ENCODE measurements at regions not wholly inside any gene's neighbourhood (a gene's known extent, or its start where the extent isn't known, plus 50 kb on each side); places are given as distances from the start of the nearest gene placed in this dataset.
"Not testable (repeated sequence)": the region's sequence is repeated elsewhere in the genome, so short reads cannot be mapped to it uniquely, and the experiment has no call there.

DNA sequence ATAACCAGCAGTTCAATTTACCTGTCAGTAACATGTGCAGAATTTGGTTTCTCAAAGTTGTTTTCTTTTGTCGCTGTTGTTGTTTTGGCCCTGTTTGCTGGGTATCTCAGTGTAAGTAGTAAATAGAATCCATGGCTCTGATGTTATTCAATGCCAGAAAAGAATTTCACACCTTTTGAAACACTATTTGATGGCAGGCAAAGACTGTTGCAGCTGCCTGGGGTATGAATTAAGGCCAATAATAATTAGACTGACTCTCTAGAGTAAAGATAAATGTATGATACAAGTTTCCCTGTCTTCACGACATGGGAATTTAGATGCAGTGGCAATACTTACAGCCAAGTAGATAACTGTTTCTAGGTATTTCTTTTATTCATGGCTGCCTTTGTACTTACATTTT, 281.4 kb downstream of the CD83 start:
- 89% methylated on average over 2 of the region's 2 CpGs for WGBS
- Histone ChIP-seq H3K4me3 (ENCODE audit: low read depth, low read length) (no peak overlapping the region), H3K27ac (ENCODE audit: low read depth) (no peak overlapping the region), H3K4me1 (ENCODE audit: insufficient read depth) (peaks cover 2% of the 10 kb centered on the region), H3K36me3 (ENCODE audit: insufficient read depth) (no peaks in the 10 kb centered on the region)
- no peak for DNase-seq (ENCODE audit: extremely low spot score)

GRCh38 chr6:14399635-14400034, 282.1 kb downstream of the CD83 start:
- no peak for DNase-seq (ENCODE audit: extremely low spot score)
- Histone ChIP-seq H3K4me3 (ENCODE audit: low read depth, low read length) (no peak overlapping the region), H3K36me3 (ENCODE audit: insufficient read depth) (no peaks in the 10 kb centered on the region), H3K27ac (ENCODE audit: low read depth) (no peak overlapping the region), H3K4me1 (ENCODE audit: insufficient read depth) (peaks cover 2% of the 10 kb centered on the region)
- WGBS, result 79% methylated on average over 5 of the region's 5 CpGs

- Histone ChIP-seq H3K36me3 (ENCODE audit: insufficient read depth) (no peaks in the 10 kb centered on the region), H3K4me3 (ENCODE audit: low read depth, low read length) (no peak overlapping the region), H3K27ac (ENCODE audit: low read depth) (no peak overlapping the region), H3K4me1 (ENCODE audit: insufficient read depth) (peaks cover 2% of the 10 kb centered on the region)
- no peak for DNase-seq (ENCODE audit: extremely low spot score)
- WGBS, result 96% methylated on average over 5 of the region's 5 CpGs
Measured at GRCh38 chr6:14401246-14401645, 283.7 kb downstream of the CD83 start.

DNA sequence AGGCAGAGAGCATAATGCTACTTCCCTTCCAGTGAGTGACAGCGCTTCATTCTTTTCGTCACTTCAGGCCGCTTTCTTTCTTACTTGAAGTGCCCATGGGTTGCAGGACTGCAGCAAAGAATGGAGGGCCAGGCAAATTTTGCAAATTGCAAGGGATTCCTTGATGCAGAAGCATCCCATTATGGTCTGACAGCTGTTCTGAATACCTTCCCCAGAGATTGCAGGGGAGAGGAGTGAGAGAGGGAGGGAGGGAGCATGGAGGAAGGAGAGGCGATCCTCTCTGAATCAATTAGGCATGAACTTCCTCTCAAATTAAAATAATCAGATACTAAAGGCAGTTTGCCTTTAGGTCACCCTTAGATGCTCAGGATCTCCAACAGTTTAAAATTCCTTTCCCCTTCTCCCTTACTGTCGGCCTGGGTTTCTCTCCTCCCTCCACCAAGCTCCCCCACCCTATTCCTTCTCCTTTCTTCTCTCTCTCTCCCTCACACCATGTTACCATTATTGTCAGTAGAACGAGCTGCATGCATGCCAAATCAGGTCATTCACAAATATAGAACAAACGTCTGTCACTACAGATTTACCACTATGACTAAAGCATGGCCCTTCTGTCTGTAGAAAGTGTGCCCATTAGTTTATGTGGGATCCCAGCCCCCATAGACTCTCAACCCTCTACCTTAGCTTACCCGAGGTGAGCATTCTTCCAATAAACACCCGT, 289.2 kb downstream of the CD83 start:
- Histone ChIP-seq H3K36me3 (ENCODE audit: insufficient read depth) (no peaks in the 10 kb centered on the region), H3K4me1 (ENCODE audit: insufficient read depth) (no peaks in the 10 kb centered on the region), H3K4me3 (ENCODE audit: low read depth, low read length) (no peak overlapping the region), H3K27ac (ENCODE audit: low read depth) (no peak overlapping the region)
- 79% methylated on average over 9 of the region's 9 CpGs for WGBS
- no peak for DNase-seq (ENCODE audit: extremely low spot score)

- Histone ChIP-seq H3K27ac (ENCODE audit: low read depth) (no peak overlapping the region), H3K4me3 (ENCODE audit: low read depth, low read length) (no peak overlapping the region), H3K4me1 (ENCODE audit: insufficient read depth) (no peaks in the 10 kb centered on the region), H3K36me3 (ENCODE audit: insufficient read depth) (no peaks in the 10 kb centered on the region)
- DNase-seq (ENCODE audit: extremely low spot score), result no peak
- 91% methylated on average over 4 of the region's 4 CpGs for WGBS
Measured at GRCh38 chr6:14408446-14408845, 290.9 kb downstream of the CD83 start.

DNA sequence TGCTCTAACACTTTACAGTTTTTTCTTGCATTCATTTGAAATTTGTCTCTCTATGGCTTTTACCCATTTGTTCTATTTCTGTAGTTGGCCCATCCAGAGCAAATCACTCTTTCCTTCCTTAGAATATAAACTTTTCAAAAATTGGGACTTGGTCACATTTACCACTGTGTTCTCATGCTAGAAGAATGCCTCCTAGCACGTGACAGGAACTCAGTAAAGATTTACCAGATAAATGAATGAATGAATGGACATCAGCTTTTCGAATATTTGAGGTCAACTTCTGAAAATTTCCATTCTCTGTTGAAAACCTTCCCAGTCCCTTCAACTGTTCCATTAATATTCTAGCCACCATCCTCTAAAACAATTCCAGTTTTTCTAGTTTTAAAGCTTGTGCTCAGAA, 294.5 kb downstream of the CD83 start:
- no peak for DNase-seq (ENCODE audit: extremely low spot score)
- H3K27ac ChIP-seq (ENCODE audit: low read depth), result no peak overlapping the region
- no peaks in the 10 kb centered on the region for H3K36me3 ChIP-seq (ENCODE audit: insufficient read depth)
- H3K4me1 ChIP-seq (ENCODE audit: insufficient read depth), result no peaks in the 10 kb centered on the region
- WGBS, result 89% methylated on average over 2 of the region's 2 CpGs
- no peak overlapping the region for H3K4me3 ChIP-seq (ENCODE audit: low read depth, low read length)

- H3K36me3 ChIP-seq (ENCODE audit: insufficient read depth), result no peaks in the 10 kb centered on the region
- H3K27ac ChIP-seq (ENCODE audit: low read depth), result no peak overlapping the region
- no peaks in the 10 kb centered on the region for H3K4me1 ChIP-seq (ENCODE audit: insufficient read depth)
- no peak for DNase-seq (ENCODE audit: extremely low spot score)
- 98% methylated on average over 3 of the region's 3 CpGs for WGBS
- H3K4me3 ChIP-seq (ENCODE audit: low read depth, low read length), result no peak overlapping the region
Measured at GRCh38 chr6:14415452-14415851, 297.9 kb downstream of the CD83 start.

DNA sequence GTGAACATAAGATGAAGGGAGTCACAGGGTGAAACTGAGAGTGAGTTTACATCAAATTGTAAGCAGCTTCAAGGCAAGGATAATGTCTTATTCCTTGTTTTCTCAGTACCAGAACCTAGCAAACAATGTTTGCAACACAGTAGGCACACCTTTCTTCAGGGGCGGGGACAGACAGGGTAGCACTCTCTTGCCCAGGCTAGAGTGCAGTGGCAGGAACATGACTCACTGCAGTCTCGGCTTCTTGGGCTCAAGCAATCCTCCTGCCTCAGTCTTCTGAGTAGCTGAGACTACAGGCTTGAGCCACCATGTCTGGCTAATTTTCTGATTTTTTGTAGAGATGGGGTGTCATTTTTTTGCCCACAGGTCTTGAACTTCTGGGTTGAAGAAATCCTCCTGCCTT, 299.8 kb downstream of the CD83 start:
- Histone ChIP-seq H3K27ac (ENCODE audit: low read depth) (no peak overlapping the region), H3K36me3 (ENCODE audit: insufficient read depth) (no peaks in the 10 kb centered on the region), H3K4me1 (ENCODE audit: insufficient read depth) (no peaks in the 10 kb centered on the region), H3K4me3 (ENCODE audit: low read depth, low read length) (no peak overlapping the region)
- DNase-seq (ENCODE audit: extremely low spot score), result no peak
- 91% methylated on average over 2 of the region's 2 CpGs for WGBS

DNA sequence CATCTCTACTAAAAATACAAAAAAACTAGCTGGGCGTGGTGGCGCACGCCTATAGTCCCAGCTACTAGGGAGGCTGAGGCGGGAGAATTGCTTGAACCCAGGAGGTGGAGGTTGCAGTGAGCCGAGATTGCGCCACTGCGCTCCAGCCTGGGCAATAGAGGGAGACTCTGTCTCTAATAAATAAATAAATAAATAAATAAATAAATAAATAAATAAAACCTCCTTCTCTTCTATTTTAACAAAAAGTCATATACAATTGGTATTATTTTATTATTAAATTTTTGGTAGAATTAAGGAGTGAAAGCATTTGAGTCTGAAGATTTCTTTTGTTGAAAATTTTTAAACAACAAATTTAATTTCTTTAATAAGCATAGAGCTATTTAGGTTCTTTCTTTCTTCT, 301.7 kb downstream of the CD83 start:
- H3K36me3 ChIP-seq (ENCODE audit: insufficient read depth); H3K4me1 ChIP-seq (ENCODE audit: insufficient read depth); H3K27ac ChIP-seq (ENCODE audit: low read depth); DNase-seq (ENCODE audit: extremely low spot score); H3K4me3 ChIP-seq (ENCODE audit: low read depth, low read length): not testable (repeated sequence)
- WGBS, result 84% methylated on average over 7 of the region's 7 CpGs

DNA sequence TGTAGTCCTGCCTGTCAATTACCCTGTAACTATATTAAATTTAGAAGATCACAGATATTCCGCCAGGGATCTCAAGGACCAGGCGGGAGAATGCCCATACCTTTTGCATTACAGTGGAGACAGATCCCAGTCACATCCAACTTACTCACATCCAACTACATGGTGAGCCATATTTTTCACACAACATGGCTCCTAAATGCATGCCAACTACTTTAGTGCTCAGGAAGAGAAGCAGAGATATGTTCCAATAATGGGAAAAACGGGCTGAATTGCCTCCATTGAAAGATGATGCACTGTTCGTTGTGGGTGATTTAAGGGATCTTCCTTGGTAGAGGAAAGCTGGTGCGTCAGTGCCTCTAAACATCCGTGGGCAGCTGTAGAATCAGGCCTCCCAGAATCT, 304.5 kb downstream of the CD83 start:
- Histone ChIP-seq H3K36me3 (ENCODE audit: insufficient read depth) (no peaks in the 10 kb centered on the region), H3K4me1 (ENCODE audit: insufficient read depth) (no peaks in the 10 kb centered on the region), H3K4me3 (ENCODE audit: low read depth, low read length) (no peak overlapping the region), H3K27ac (ENCODE audit: low read depth) (no peak overlapping the region)
- WGBS, result 86% methylated on average over 6 of the region's 6 CpGs
- no peak for DNase-seq (ENCODE audit: extremely low spot score)

- no peaks in the 10 kb centered on the region for H3K4me1 ChIP-seq (ENCODE audit: insufficient read depth)
- WGBS, result 70% methylated on average over 2 of the region's 2 CpGs
- H3K36me3 ChIP-seq (ENCODE audit: insufficient read depth), result no peaks in the 10 kb centered on the region
- no peak overlapping the region for H3K4me3 ChIP-seq (ENCODE audit: low read depth, low read length)
- no peak for DNase-seq (ENCODE audit: extremely low spot score)
- H3K27ac ChIP-seq (ENCODE audit: low read depth), result no peak overlapping the region
Measured at GRCh38 chr6:14422917-14423316, 305.3 kb downstream of the CD83 start.

- 86% methylated on average over 5 of the region's 5 CpGs for WGBS
- no peaks in the 10 kb centered on the region for H3K4me1 ChIP-seq (ENCODE audit: insufficient read depth)
- H3K4me3 ChIP-seq (ENCODE audit: low read depth, low read length), result no peak overlapping the region
- no peak overlapping the region for H3K27ac ChIP-seq (ENCODE audit: low read depth)
- H3K36me3 ChIP-seq (ENCODE audit: insufficient read depth), result no peaks in the 10 kb centered on the region
- no peak for DNase-seq (ENCODE audit: extremely low spot score)
Measured at GRCh38 chr6:14423330-14423729, 305.8 kb downstream of the CD83 start.

DNA sequence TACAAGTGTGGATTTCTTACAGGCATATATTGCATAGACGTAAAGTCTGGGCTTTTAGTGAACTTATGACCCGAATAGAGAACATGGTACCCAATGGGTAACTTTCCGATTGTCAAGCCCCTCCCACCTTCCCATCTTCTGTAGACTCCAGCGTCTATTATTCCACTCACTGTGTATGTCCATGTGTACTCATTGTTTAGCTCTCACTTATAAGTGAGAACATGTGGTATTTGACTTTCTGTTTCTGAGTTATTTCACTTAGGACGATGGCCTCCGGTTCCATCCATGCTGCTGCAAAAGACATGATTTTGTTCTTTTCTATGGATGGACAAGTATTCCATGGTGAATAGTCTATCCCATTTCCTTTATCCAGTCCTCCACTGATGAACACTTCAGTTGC, 306.4 kb downstream of the CD83 start:
- no peaks in the 10 kb centered on the region for H3K4me1 ChIP-seq (ENCODE audit: insufficient read depth)

GRCh38 chr6:14425805-14426204, 308.2 kb downstream of the CD83 start:
- DNase-seq (ENCODE audit: extremely low spot score), result no peak
- H3K27ac ChIP-seq (ENCODE audit: low read depth), result no peak overlapping the region
- no peaks in the 10 kb centered on the region for H3K4me1 ChIP-seq (ENCODE audit: insufficient read depth)
- H3K36me3 ChIP-seq (ENCODE audit: insufficient read depth), result no peaks in the 10 kb centered on the region
- H3K4me3 ChIP-seq (ENCODE audit: low read depth, low read length), result no peak overlapping the region
- WGBS, result 94% methylated on average over 6 of the region's 6 CpGs

More for the DNA sequence above, 306.4 kb downstream of the CD83 start:
- no peak overlapping the region for H3K27ac ChIP-seq (ENCODE audit: low read depth)
- WGBS, result 93% methylated on average over 6 of the region's 6 CpGs
- no peak for DNase-seq (ENCODE audit: extremely low spot score)
- H3K4me3 ChIP-seq (ENCODE audit: low read depth, low read length), result no peak overlapping the region
- H3K36me3 ChIP-seq (ENCODE audit: insufficient read depth), result no peaks in the 10 kb centered on the region

- H3K4me3 ChIP-seq (ENCODE audit: low read depth, low read length), result no peak overlapping the region
- DNase-seq (ENCODE audit: extremely low spot score), result no peak
- H3K4me1 ChIP-seq (ENCODE audit: insufficient read depth), result no peaks in the 10 kb centered on the region
- over 99% methylated on average over 2 of the region's 2 CpGs for WGBS
- H3K36me3 ChIP-seq (ENCODE audit: insufficient read depth), result no peaks in the 10 kb centered on the region
- H3K27ac ChIP-seq (ENCODE audit: low read depth), result no peak overlapping the region
Measured at GRCh38 chr6:14426281-14426680, 308.7 kb downstream of the CD83 start.

Measured in urinary bladder (tissue), 3 donors.